GM23338 (cell line): ENCODE measurements at regions not wholly inside any gene's neighbourhood (a gene's known extent, or its start where the extent isn't known, plus 50 kb on each side); places are given as distances from the start of the nearest gene placed in this dataset.

ENCODE experiments used
- ATAC-seq: fragments of 200-7000 bp; cut with Tn5 transposase; 3 replicates; pipeline ENCODE4 v1.9.1; 2020
- DNase-seq: peaks from one replicate; pipeline ENCODE4 v3.0.0-alpha.2; 2015; ENCODE audit warnings: low spot score
- H2AFZ ChIP-seq: fragments of 200-600 bp; sonication (generic); 2 replicates; pipeline ENCODE4 v1.8.0; 2016; ENCODE audit warnings: antibody characterized with exemption, mild to moderate bottlenecking, moderate library complexity
- H3F3A ChIP-seq: fragments of 200-600 bp; sonication (generic); replicated peaks from 2 replicates; pipeline ENCODE4 v1.8.0; 2017; ENCODE audit warnings: antibody characterized with exemption, mixed run types, low read depth
- H3K27ac ChIP-seq: fragments of 200-600 bp; sonication (generic); 2 replicates; pipeline ENCODE4 v1.6.1; 2016; ENCODE audit warnings: low read depth
- H3K27me3 ChIP-seq: fragments of 200-600 bp; sonication (generic); 2 replicates; pipeline ENCODE4 v1.8.0; 2016; ENCODE audit warnings: mild to moderate bottlenecking, mixed run types, moderate library complexity; ENCODE audit not compliant: insufficient read depth
- H3K36me3 ChIP-seq: fragments of 200-600 bp; sonication (generic); 2 replicates; pipeline ENCODE4 v1.8.0; 2016; ENCODE audit warnings: mild to moderate bottlenecking; ENCODE audit not compliant: insufficient read depth
- H3K4me1 ChIP-seq: fragments of 200-600 bp; sonication (generic); 2 replicates; pipeline ENCODE4 v1.8.0; 2016; ENCODE audit warnings: mild to moderate bottlenecking, moderate library complexity; ENCODE audit not compliant: insufficient read depth
- H3K4me2 ChIP-seq: fragments of 200-600 bp; sonication (generic); 2 replicates; pipeline ENCODE4 v1.7.1; 2017; ENCODE audit warnings: mixed run types
- H3K4me3 ChIP-seq: fragments of 200-600 bp; sonication (generic); 2 replicates; pipeline ENCODE4 v1.6.1; 2016; ENCODE audit warnings: mixed run types
- H3K79me2 ChIP-seq: fragments of 200-600 bp; sonication (generic); replicated peaks from 2 replicates; pipeline ENCODE4 v1.8.0; 2017; ENCODE audit warnings: mild to moderate bottlenecking; ENCODE audit not compliant: insufficient read depth
- H3K9me2 ChIP-seq: fragments of 200-600 bp; sonication (generic); 2 replicates; pipeline ENCODE4 v1.8.0; 2017; ENCODE audit not compliant: insufficient read depth
- H4K20me1 ChIP-seq: fragments of 200-600 bp; sonication (generic); replicated peaks from 2 replicates; pipeline ENCODE4 v1.8.0; 2017; ENCODE audit warnings: mild to moderate bottlenecking; ENCODE audit not compliant: insufficient read depth
- H3K27ac Mint-ChIP-seq: 2 replicates; pipeline ENCODE4 v1.8.0; 2020; ENCODE audit warnings: inconsistent platforms, mild to moderate bottlenecking, moderate library complexity, mixed read lengths
- H3K27me3 Mint-ChIP-seq: 3 replicates; pipeline ENCODE4 v1.8.0; 2022; ENCODE audit warnings: low read depth, mild to moderate bottlenecking, moderate library complexity, mixed read lengths, inconsistent platforms; ENCODE audit not compliant: insufficient read depth, poor library complexity
- H3K36me3 Mint-ChIP-seq: 3 replicates; pipeline ENCODE4 v1.8.0; 2021; ENCODE audit warnings: low read depth, mild to moderate bottlenecking, inconsistent platforms, moderate library complexity, mixed read lengths
- H3K4me1 Mint-ChIP-seq: 3 replicates; pipeline ENCODE4 v1.8.0; 2020; ENCODE audit warnings: mild to moderate bottlenecking, inconsistent platforms, mixed read lengths
- H3K4me3 Mint-ChIP-seq: 3 replicates; pipeline ENCODE4 v1.8.0; 2021; ENCODE audit warnings: moderate library complexity, mild to moderate bottlenecking, inconsistent platforms, mixed read lengths
- H3K9me3 Mint-ChIP-seq: 3 replicates; pipeline ENCODE4 v1.8.0; 2020; ENCODE audit warnings: moderate library complexity, mild to moderate bottlenecking, inconsistent platforms, mixed read lengths
- ETS1 ChIP-seq: IDR thresholded peaks from 2 replicates; pipeline ENCODE4 v1.6.1; 2016; ENCODE audit warnings: antibody characterized with exemption
- EZH2 ChIP-seq: fragments of 200-600 bp; sonication (generic); IDR thresholded peaks from one replicate; pipeline ENCODE4 v1.8.0; 2017; ENCODE audit warnings: antibody characterized with exemption, mild to moderate bottlenecking, low read depth; ENCODE audit not compliant: unreplicated experiment
- JUNB ChIP-seq: IDR thresholded peaks from one replicate; pipeline ENCODE4 v1.6.1; 2016; ENCODE audit warnings: antibody characterized with exemption; ENCODE audit not compliant: unreplicated experiment
- POLR2AphosphoS5 ChIP-seq: IDR thresholded peaks from 2 replicates; pipeline ENCODE4 v1.6.1; 2016; ENCODE audit warnings: antibody characterized with exemption, low read depth
- REST ChIP-seq: IDR thresholded peaks from one replicate; pipeline ENCODE4 v1.6.1; 2018; ENCODE audit warnings: antibody characterized with exemption; ENCODE audit not compliant: unreplicated experiment
- STAT1 ChIP-seq: IDR thresholded peaks from one replicate; pipeline ENCODE4 v1.6.1; 2016; ENCODE audit warnings: antibody characterized with exemption; ENCODE audit not compliant: unreplicated experiment
- ZNF331 ChIP-seq: fragments of 250-450 bp; sonication (Bioruptor Pico); IDR thresholded peaks from 2 replicates; pipeline ENCODE4 v1.5.0; 2020; ENCODE audit warnings: low read depth, mild to moderate bottlenecking, moderate library complexity
- ZNF462 ChIP-seq: fragments of 250-450 bp; sonication (Bioruptor Pico); IDR thresholded peaks from 2 replicates; pipeline ENCODE4 v1.5.0; 2020; ENCODE audit warnings: mild to moderate bottlenecking, moderate library complexity

- TF ChIP-seq ZNF462 (CRISPR knock-in tag): no peak
Measured at GRCh38 chr2:20556756-20557155, 94.1 kb downstream of the HS1BP3 start (continued).

- Mint-ChIP-seq H3K36me3 (no peaks in the 10 kb centered on the region), H3K9me3 (no peaks in the 10 kb centered on the region; the same call in 2 of the 3 replicates), H3K27me3 (peaks cover 7% of the 10 kb centered on the region), H3K4me1 (peaks cover 32% of the 10 kb centered on the region), H3K27ac (no peak overlapping the region), H3K4me3 (no peak overlapping the region)
- peak overlapping the region; percentile 40 for H3K4me2 ChIP-seq
- no peak overlapping the region; the same call in 1 of the 2 replicates for H3K27ac ChIP-seq
- DNase-seq (no peak), ATAC-seq (no peak; the same call in 2 of the 3 replicates)
- H3K36me3 ChIP-seq: no peaks in the 10 kb centered on the region
- 0 out of 2 replicates have a peak overlapping the region, but pooled peaks have one; percentile 20 for H3K4me3 ChIP-seq
- no peaks in the 10 kb centered on the region for H4K20me1 ChIP-seq
- H3K79me2 ChIP-seq: no peaks in the 10 kb centered on the region
- peaks cover 4% of the 10 kb centered on the region; the same call in 1 of the 2 replicates for H3K9me2 ChIP-seq
- peaks cover 26% of the 10 kb centered on the region for H3K4me1 ChIP-seq
- no peak overlapping the region for H2AFZ ChIP-seq
- TF ChIP-seq JUNB: no peak
- TF ChIP-seq EZH2: no peak
- no peak for TF ChIP-seq POLR2AphosphoS5
- TF ChIP-seq ZNF331: no peak
- TF ChIP-seq REST: no peak
- TF ChIP-seq STAT1: no peak
- no peak for TF ChIP-seq ETS1
- H3F3A ChIP-seq: no peaks in the 10 kb centered on the region
- no peaks in the 10 kb centered on the region for H3K27me3 ChIP-seq
Measured at GRCh38 chr2:20557226-20557625, 93.7 kb downstream of the HS1BP3 start.
